SK-N-SH (cell line): ENCODE measurements at regions not wholly inside any gene's neighbourhood (a gene's known extent, or its start where the extent isn't known, plus 50 kb on each side); places are given as distances from the start of the nearest gene placed in this dataset.
A peak's percentile ranks its signal among the peaks of the same experiment; 100 is the strongest.

ENCODE experiments used
- CTCF ChIA-PET: fragments of 300-600, 350-600 bp; formaldehyde crosslinking; extraction: SDS; loops from one replicate; lab custom pipeline; 2021; lab: Yijun Ruan, JAX
- POLR2A ChIA-PET: fragments of 350-600 bp; sonication (Branson Sonifier 250); formaldehyde crosslinking; extraction: SDS; loops from one replicate; lab custom pipeline; 2020; ENCODE audit warnings: antibody characterized with exemption, inconsistent platforms; lab: Yijun Ruan, JAX
- DNase-seq: peaks from one replicate; pipeline ENCODE4 v3.0.0; 2012
- H2AFZ ChIP-seq: fragments of 200-600 bp; sonication (generic); 2 replicates; pipeline ENCODE4 v1.8.1; 2016; ENCODE audit warnings: antibody characterized with exemption, mild to moderate bottlenecking, low read depth
- H3F3A ChIP-seq: fragments of 200-600 bp; sonication (generic); replicated peaks from 2 replicates; pipeline ENCODE3; 2016; ENCODE audit warnings: antibody characterized with exemption, mild to moderate bottlenecking; ENCODE audit not compliant: insufficient read depth
- H3K27ac ChIP-seq, 2 experiments: fragments of 200-500 bp in 1 of 2; fragments of 200-600 bp in 1 of 2; sonication (Bioruptor generic) in 1 of 2; sonication (generic), shearing (Covaris generic) in 1 of 2; 2 replicates each; pipeline versions ENCODE4 v1.5.1 to v1.6.1; 2014 to 2016; ENCODE audit warnings: low read depth in 2 of 2, inconsistent platforms in 1 of 2, low read length in 1 of 2, mild to moderate bottlenecking in 1 of 2, mixed read lengths in 1 of 2
- H3K27me3 ChIP-seq: fragments of 200-600 bp; sonication (generic), shearing (Covaris generic); 2 replicates; pipeline ENCODE4 v1.6.1; 2016; ENCODE audit warnings: mixed run types; ENCODE audit not compliant: insufficient read depth
- H3K36me3 ChIP-seq, 2 experiments: fragments of 200-500 bp in 1 of 2; fragments of 200-600 bp in 1 of 2; sonication (Bioruptor generic) in 1 of 2; sonication (generic) in 1 of 2; replicated peaks in 1 of 2; 2 replicates each; pipeline versions ENCODE3 to v1.5.1; 2014 to 2016; ENCODE audit warnings: low read length in 1 of 2, mild to moderate bottlenecking in 1 of 2; ENCODE audit not compliant: insufficient read depth in 2 of 2, control insufficient read depth in 1 of 2
- H3K4me1 ChIP-seq, 2 experiments: fragments of 200-500 bp in 1 of 2; fragments of 200-600 bp in 1 of 2; sonication (Bioruptor generic) in 1 of 2; sonication (generic), shearing (Covaris generic) in 1 of 2; 2 replicates each; pipeline versions ENCODE4 v1.5.1 to v1.6.1; 2014 to 2016; ENCODE audit warnings: low read depth in 1 of 2, low read length in 1 of 2, mixed run types in 1 of 2; ENCODE audit not compliant: insufficient read depth in 2 of 2, control insufficient read depth in 1 of 2
- H3K4me2 ChIP-seq: fragments of 200-600 bp; sonication (generic), shearing (Covaris generic); 2 replicates; pipeline ENCODE4 v1.6.1; 2017; ENCODE audit warnings: mixed run types
- H3K4me3 ChIP-seq, 2 experiments: fragments of 200-500 bp in 1 of 2; fragments of 200-600 bp in 1 of 2; sonication (Bioruptor generic) in 1 of 2; sonication (generic), shearing (Covaris generic) in 1 of 2; 2 replicates each; pipeline versions ENCODE4 v1.5.1 to v1.8.1; 2014 to 2016; ENCODE audit warnings: low read depth in 2 of 2, inconsistent platforms in 1 of 2, low read length in 1 of 2, mild to moderate bottlenecking in 1 of 2, mixed read lengths in 1 of 2, moderate library complexity in 1 of 2
- H3K79me2 ChIP-seq: fragments of 200-600 bp; sonication (generic); 2 replicates; pipeline ENCODE4 v1.8.1; 2017; ENCODE audit warnings: mild to moderate bottlenecking; ENCODE audit not compliant: insufficient read depth
- H3K9ac ChIP-seq: fragments of 200-600 bp; sonication (generic); 2 replicates; pipeline ENCODE4 v1.6.1; 2017; ENCODE audit warnings: mixed run types
- H3K9me2 ChIP-seq: fragments of 200-600 bp; sonication (generic); 2 replicates; pipeline ENCODE4 v1.6.1; 2017; ENCODE audit warnings: mixed run types
- H3K9me3 ChIP-seq: fragments of 200-600 bp; sonication (generic); 2 replicates; pipeline ENCODE4 v1.6.1; 2017; ENCODE audit warnings: mixed run types, mild to moderate bottlenecking, moderate library complexity
- H4K20me1 ChIP-seq: fragments of 200-600 bp; sonication (generic); 2 replicates; pipeline ENCODE4 v1.6.1; 2017; ENCODE audit warnings: mild to moderate bottlenecking, mixed run types; ENCODE audit not compliant: insufficient read depth
- CTCF ChIP-seq: fragments of 200-600 bp; sonication (generic); IDR thresholded peaks from 2 replicates; pipeline ENCODE4 v1.6.1; 2017; ENCODE audit warnings: antibody characterized with exemption, mild to moderate bottlenecking, moderate library complexity
- EZH2phosphoT487 ChIP-seq: fragments of 200-600 bp; sonication (generic); IDR thresholded peaks from 2 replicates; pipeline ENCODE4 v1.6.1; 2017; ENCODE audit warnings: low read depth, mixed run types, mild to moderate bottlenecking, antibody characterized with exemption, moderate library complexity, borderline replicate concordance
- IRF3 ChIP-seq: fragments of 150-350 bp; IDR thresholded peaks from 2 replicates; pipeline ENCODE4 v1.6.1; 2016; ENCODE audit warnings: mild to moderate bottlenecking, low read depth, low read length
- PBX3 ChIP-seq: IDR thresholded peaks from 2 replicates; pipeline ENCODE4; 2012
- RAD21 ChIP-seq: IDR thresholded peaks from 2 replicates; pipeline ENCODE4 v1.6.1; 2012; ENCODE audit warnings: mild to moderate bottlenecking, low read length
- RCOR1 ChIP-seq: fragments of 150-350 bp; IDR thresholded peaks from 2 replicates; pipeline ENCODE4 v1.6.1; 2017; ENCODE audit warnings: antibody characterized with exemption, low read length
- SMC3 ChIP-seq: IDR thresholded peaks from 2 replicates; pipeline ENCODE4 v1.6.1; 2012; ENCODE audit warnings: low read depth, low read length, improper control_type of control experiment
- TEAD4 ChIP-seq: IDR thresholded peaks from 2 replicates; pipeline ENCODE4 v1.4.0; 2012; ENCODE audit warnings: mild to moderate bottlenecking, borderline replicate concordance; ENCODE audit not compliant: insufficient read depth
- USF1 ChIP-seq: IDR thresholded peaks from 2 replicates; pipeline ENCODE4 v1.4.0; 2012; ENCODE audit warnings: low read depth, borderline replicate concordance
- WGBS: methylation state at CpG from one replicate; pipeline ENCODE4 v1.1.6; 2017; ENCODE audit warnings: low lambda C conversion rate; 5-methylcytosine and 5-hydroxymethylcytosine counted together

- ChIA-PET POLR2A (no interaction called here), CTCF (interaction anchor here (0.6 to 3.6 kb wide), 13 partner anchors 10 to 1049 kb away, joined by 3 to 34 read pairs (median 3); no protein-coding TSS in a partner anchor)
- 11% methylated on average over 2 of the region's 2 CpGs for WGBS
- Histone ChIP-seq H3K4me1 (no peaks in the 10 kb centered on the region), H3K27me3 (no peaks in the 10 kb centered on the region), H3K27ac (no peak overlapping the region), H3K79me2 (no peaks in the 10 kb centered on the region), H3K36me3 (no peaks in the 10 kb centered on the region), H3F3A (no peaks in the 10 kb centered on the region), H4K20me1 (no peaks in the 10 kb centered on the region), H2AFZ (no peak overlapping the region), H3K4me2 (no peak overlapping the region)
- TF ChIP-seq RCOR1 (no peak), RAD21 (peak; percentile 79), USF1 (no peak), CTCF (peak; percentile 52), EZH2phosphoT487 (no peak), IRF3 (no peak), TEAD4 (no peak), SMC3 (peak; percentile 66; the same call in 1 of the 2 replicates), PBX3 (no peak)
- TF ChIP-seq, all 33 proteins: peak for 3
- peak overlapping the region in 1 of 2 experiments; percentile 23; a peak in 1 of 4 replicates for H3K4me3 ChIP-seq
- H3K9me2 ChIP-seq = no peaks in the 10 kb centered on the region
- no peaks in the 10 kb centered on the region for H3K9me3 ChIP-seq
- peak; percentile 66 for DNase-seq
- no peak overlapping the region for H3K9ac ChIP-seq
Observed at GRCh38 chr1:34681480-34682451, 73.1 kb upstream of the GJB5 start.
